ENCODE measurements at regions not wholly inside any gene's neighbourhood (a gene's known extent, or its start where the extent isn't known, plus 50 kb on each side); places are given as distances from the start of the nearest gene placed in this dataset.
A peak's percentile ranks its signal among the peaks of the same experiment; 100 is the strongest.

- Histone ChIP-seq H3K4me1 (no peaks in the 10 kb centered on the region), H3K9me3 (no peaks in the 10 kb centered on the region), H3K4me3 (no peak overlapping the region), H3K27me3 (no peaks in the 10 kb centered on the region), H3K27ac (no peak overlapping the region), H3K36me3 (replicated peaks in 1 of 2; ENCODE audit: insufficient read depth in 1 of 2, low read depth in 2 of 2) (no peaks in the 10 kb centered on the region)
- DNase-seq (no peak), ATAC-seq (no peak)
- TF ChIP-seq CTCF (IDR thresholded peaks at IDR 0.05) (no peak), POLR2A (IDR thresholded peaks at IDR 0.05) (no peak)
- 72 to 78% methylated on average over 5 of the region's 5 CpGs for WGBS, 2 donors
- intact Hi-C loops (cut with DNase I), result no loop called here
Measured at GRCh38 chr5:109958082-109958481, 268.4 kb downstream of the MAN2A1 start.

GRCh38 chr5:109959652-109960051 lies 269.9 kb downstream of the MAN2A1 start:
- DNase-seq (no peak), ATAC-seq (no peak)
- intact Hi-C loops (cut with DNase I), result no loop called here
- H3K27ac ChIP-seq, result no peak overlapping the region
- TF ChIP-seq CTCF (IDR thresholded peaks at IDR 0.05) (peak in 1 of 7 experiments; percentile 5), POLR2A (IDR thresholded peaks at IDR 0.05) (no peak)
- WGBS, 2 donors, result 50 to 70% methylated on average over 1 of the region's 1 CpG
- H3K36me3 ChIP-seq (replicated peaks in 1 of 2; ENCODE audit: insufficient read depth in 1 of 2, low read depth in 2 of 2), result no peaks in the 10 kb centered on the region
- H3K4me3 ChIP-seq, result no peak overlapping the region
- H3K9me3 ChIP-seq, result no peaks in the 10 kb centered on the region
- H3K27me3 ChIP-seq, result no peaks in the 10 kb centered on the region
- H3K4me1 ChIP-seq, result no peaks in the 10 kb centered on the region

- Histone ChIP-seq H3K9me3 (no peaks in the 10 kb centered on the region), H3K36me3 (replicated peaks in 1 of 2; ENCODE audit: insufficient read depth in 1 of 2, low read depth in 2 of 2) (no peaks in the 10 kb centered on the region), H3K27ac (no peak overlapping the region), H3K27me3 (no peaks in the 10 kb centered on the region), H3K4me1 (no peaks in the 10 kb centered on the region), H3K4me3 (no peak overlapping the region)
- DNase-seq (no peak), ATAC-seq (no peak)
- 59 to 72% methylated on average over 1 of the region's 1 CpG for WGBS, 2 donors
- TF ChIP-seq CTCF (IDR thresholded peaks at IDR 0.05) (no peak), POLR2A (IDR thresholded peaks at IDR 0.05) (no peak)
- intact Hi-C loops (cut with DNase I), result no loop called here
Measured at GRCh38 chr5:109961751-109962150, 272.0 kb downstream of the MAN2A1 start.

- no peak overlapping the region for H3K4me3 ChIP-seq
- DNase-seq (no peak), ATAC-seq (no peak)
- TF ChIP-seq POLR2A (IDR thresholded peaks at IDR 0.05) (no peak), CTCF (IDR thresholded peaks at IDR 0.05) (no peak)
- H3K27ac ChIP-seq, result no peak overlapping the region
- H3K27me3 ChIP-seq, result no peaks in the 10 kb centered on the region
- no peaks in the 10 kb centered on the region for H3K36me3 ChIP-seq (replicated peaks in 1 of 2; ENCODE audit: insufficient read depth in 1 of 2, low read depth in 2 of 2)
- intact Hi-C loops (cut with DNase I), result no loop called here
- H3K9me3 ChIP-seq, result no peaks in the 10 kb centered on the region
- WGBS, 2 donors, result 8 to 55% methylated on average over 1 of the region's 1 CpG
- H3K4me1 ChIP-seq, result no peaks in the 10 kb centered on the region
Measured at GRCh38 chr5:109962882-109963603, 273.3 kb downstream of the MAN2A1 start.

- no peak overlapping the region for H3K4me3 ChIP-seq
- intact Hi-C loops (cut with DNase I), result no loop called here
- H3K27me3 ChIP-seq, result no peaks in the 10 kb centered on the region
- 84 to 92% methylated on average over 3 of the region's 3 CpGs for WGBS, 2 donors
- DNase-seq (no peak), ATAC-seq (no peak)
- no peak for TF ChIP-seq POLR2A (IDR thresholded peaks at IDR 0.05)
- no peak for TF ChIP-seq CTCF (IDR thresholded peaks at IDR 0.05)
- H3K36me3 ChIP-seq (replicated peaks in 1 of 2; ENCODE audit: insufficient read depth in 1 of 2, low read depth in 2 of 2), result no peaks in the 10 kb centered on the region
- no peaks in the 10 kb centered on the region for H3K4me1 ChIP-seq
- no peak overlapping the region for H3K27ac ChIP-seq
- no peaks in the 10 kb centered on the region for H3K9me3 ChIP-seq
Measured at GRCh38 chr5:109964136-109964535, 274.4 kb downstream of the MAN2A1 start.
